ENCODE measurements at regions not wholly inside any gene's neighbourhood (a gene's known extent, or its start where the extent isn't known, plus 50 kb on each side); places are given as distances from the start of the nearest gene placed in this dataset.

GRCh38 chr4:14264437-14264836 lies 636.9 kb upstream of the BOD1L1 start:
- TF ChIP-seq CTCF (IDR thresholded peaks at IDR 0.05 in 8 of 11, conservative IDR thresholded peaks at IDR 0.05 in 3 of 11) (no peak), POLR2A (IDR thresholded peaks at IDR 0.05) (no peak)

All from spleen (tissue), 7 donors.